CD14-positive monocyte (primary cell): ENCODE measurements at regions not wholly inside any gene's neighbourhood (a gene's known extent, or its start where the extent isn't known, plus 50 kb on each side); places are given as distances from the start of the nearest gene placed in this dataset.

Experiments
- DNase-seq, 3 donors: peaks; one replicate each; pipeline ENCODE4 v3.0.0-alpha.2; 2011 to 2022
- H2AFZ ChIP-seq: 2 replicates; pipeline ENCODE4 v1.6.0; 2012; ENCODE audit warnings: mild to moderate bottlenecking, low read depth, low read length, inconsistent platforms; ENCODE audit not compliant: insufficient read depth, poor library complexity, severe bottlenecking
- H3K27ac ChIP-seq, 2 donors: 1 replicate in 1 of 2; 2 replicates in 1 of 2; pipeline ENCODE4 v1.5.1; 2012 to 2013; ENCODE audit warnings: low read length in 2 of 2, control low read depth in 1 of 2, inconsistent platforms in 1 of 2, low read depth in 1 of 2, mild to moderate bottlenecking in 1 of 2
- H3K27me3 ChIP-seq, 2 donors: one replicate each; pipeline versions ENCODE4 v1.6.0 to v1.6.1; 2011 to 2013; ENCODE audit warnings: low read length in 2 of 2; ENCODE audit not compliant: control insufficient read depth in 2 of 2, insufficient read depth in 2 of 2
- H3K36me3 ChIP-seq, 2 donors: replicated peaks in 1 of 2; 1 replicate in 1 of 2; 2 replicates in 1 of 2; pipeline versions ENCODE4 v1.5.1 to v1.6.1; 2012 to 2013; ENCODE audit warnings: low read length in 2 of 2, control low read depth in 1 of 2, inconsistent platforms in 1 of 2, mild to moderate bottlenecking in 1 of 2; ENCODE audit not compliant: insufficient read depth in 2 of 2, control insufficient read depth in 1 of 2
- H3K4me1 ChIP-seq, 2 donors: 1 replicate in 1 of 2; 2 replicates in 1 of 2; pipeline versions ENCODE4 v1.5.1 to v1.6.1; 2012 to 2013; ENCODE audit warnings: low read length in 2 of 2, control low read depth in 1 of 2, inconsistent platforms in 1 of 2, mild to moderate bottlenecking in 1 of 2, moderate library complexity in 1 of 2; ENCODE audit not compliant: insufficient read depth in 2 of 2, control insufficient read depth in 1 of 2
- H3K4me2 ChIP-seq: replicated peaks from 2 replicates; pipeline ENCODE3; 2012; ENCODE audit warnings: low read length, moderate library complexity, mild to moderate bottlenecking; ENCODE audit not compliant: poor library complexity, severe bottlenecking; ENCODE audit errors: extremely low read depth
- H3K4me3 ChIP-seq, 3 experiments: fragments of 200-600 bp in 1 of 3; sonication (generic) in 1 of 3; replicated peaks in 1 of 3; 1 replicate in 2 of 3; 2 replicates in 1 of 3; pipeline ENCODE4 v1.5.1; 2011 to 2013; ENCODE audit warnings: low read length in 3 of 3, mild to moderate bottlenecking in 3 of 3, control low read depth in 2 of 3, low read depth in 2 of 3, inconsistent platforms in 1 of 3, moderate library complexity in 1 of 3
- H3K79me2 ChIP-seq: 2 replicates; pipeline ENCODE4 v1.6.0; 2012; ENCODE audit warnings: mild to moderate bottlenecking, control low read depth, inconsistent platforms, low read length, moderate library complexity; ENCODE audit not compliant: insufficient read depth
- H3K9ac ChIP-seq: 2 replicates; pipeline ENCODE4 v1.6.0; 2017; ENCODE audit warnings: low read length, mild to moderate bottlenecking; ENCODE audit not compliant: insufficient read depth, poor library complexity, severe bottlenecking
- H3K9me3 ChIP-seq, 2 donors: replicated peaks in 1 of 2; 1 replicate in 1 of 2; 2 replicates in 1 of 2; pipeline versions ENCODE4 v1.5.1 to v1.6.1; 2012 to 2013; ENCODE audit warnings: low read length in 2 of 2, control low read depth in 1 of 2; ENCODE audit not compliant: control insufficient read depth in 1 of 2, insufficient read depth in 1 of 2
- H4K20me1 ChIP-seq: 2 replicates; pipeline ENCODE4 v1.6.0; 2012; ENCODE audit warnings: mild to moderate bottlenecking, low read length, control low read depth, moderate library complexity; ENCODE audit not compliant: insufficient read depth
- H3K27ac Mint-ChIP-seq, 7 donors: one replicate each; pipeline ENCODE4 v1.8.0; 2020; ENCODE audit warnings: mild to moderate bottlenecking in 7 of 7, mixed read lengths in 7 of 7, moderate library complexity in 6 of 7, inconsistent platforms in 2 of 7
- H3K27me3 Mint-ChIP-seq, 3 donors: one replicate each; pipeline ENCODE4 v1.8.0; 2021 to 2022; ENCODE audit warnings: low read depth in 3 of 3, mild to moderate bottlenecking in 3 of 3, mixed read lengths in 3 of 3, moderate library complexity in 3 of 3, inconsistent platforms in 1 of 3
- H3K36me3 Mint-ChIP-seq, 2 donors: one replicate each; pipeline ENCODE4 v1.8.0; 2020; ENCODE audit warnings: mixed read lengths in 2 of 2, inconsistent platforms in 1 of 2, mild to moderate bottlenecking in 1 of 2
- H3K4me1 Mint-ChIP-seq: one replicate; pipeline ENCODE4 v1.8.0; 2020; ENCODE audit warnings: mild to moderate bottlenecking, mixed read lengths
- H3K4me3 Mint-ChIP-seq, 2 donors: one replicate each; pipeline ENCODE4 v1.8.0; 2020; ENCODE audit warnings: mild to moderate bottlenecking in 2 of 2, mixed read lengths in 2 of 2, moderate library complexity in 1 of 2
- H3K9me3 Mint-ChIP-seq, 7 donors: one replicate each; pipeline ENCODE4 v1.8.0; 2020 to 2022; ENCODE audit warnings: mixed read lengths in 7 of 7, mild to moderate bottlenecking in 6 of 7, moderate library complexity in 6 of 7, inconsistent platforms in 2 of 7
- CTCF ChIP-seq: fragments of 200-600 bp; IDR thresholded peaks from one replicate; pipeline ENCODE4 v1.8.0; 2022; ENCODE audit warnings: antibody characterized with exemption, mild to moderate bottlenecking
- WGBS: methylation state at CpG from one replicate; pipeline ENCODE4 v1.1.5; 2013; ENCODE audit warnings: missing lambda C conversion rate; ENCODE audit not compliant: insufficient coverage; 5-methylcytosine and 5-hydroxymethylcytosine counted together
- intact Hi-C, 2 donors: fragments of 100-400 bp; cut with micrococcal nuclease; formaldehyde crosslinking; loops; one replicate each; pipeline versions ENCODE4 v1.15.0 to v1.15.1; 2023

GRCh38 chr2:150309311-150310080 lies 178.0 kb downstream of the RND3 start:
- WGBS: 80% methylated on average over 1 of the region's 3 CpGs
- Histone ChIP-seq H3K36me3 (no peaks in the 10 kb centered on the region), H3K27me3 (no peaks in the 10 kb centered on the region), H3K27ac (no peak overlapping the region), H3K4me3 (no peak overlapping the region), H4K20me1 (no peaks in the 10 kb centered on the region), H3K4me1 (no peaks in the 10 kb centered on the region), H3K9me3 (peaks cover 38% of the 10 kb centered on the region in 2 donors), H3K79me2 (no peaks in the 10 kb centered on the region), H3K4me2 (no peak overlapping the region), H2AFZ (no peak overlapping the region), H3K9ac (no peak overlapping the region)
- no peak for TF ChIP-seq CTCF
- H3K27ac Mint-ChIP-seq: no peak overlapping the region
- H3K4me3 Mint-ChIP-seq: no peak overlapping the region
- H3K4me1 Mint-ChIP-seq: no peaks in the 10 kb centered on the region
- DNase-seq: no peak
- peaks cover 0 to 1% (median 0%) of the 10 kb centered on the region in 3 donors for H3K27me3 Mint-ChIP-seq
- peaks cover 12 to 22% (median 17%) of the 10 kb centered on the region in 7 donors for H3K9me3 Mint-ChIP-seq
- intact Hi-C loops: no loop called here
- H3K36me3 Mint-ChIP-seq: no peaks in the 10 kb centered on the region

GRCh38 chr2:150307258-150307657 lies 180.2 kb downstream of the RND3 start:
- Mint-ChIP-seq H3K36me3 (no peaks in the 10 kb centered on the region), H3K27ac (no peak overlapping the region), H3K27me3 (no peaks in the 10 kb centered on the region), H3K9me3 (peaks cover 14 to 25% (median 18%) of the 10 kb centered on the region in 7 donors), H3K4me1 (no peaks in the 10 kb centered on the region), H3K4me3 (no peak overlapping the region)
- no CpG with 5 or more reads among the region's 1 CpG for WGBS
- Histone ChIP-seq H3K79me2 (no peaks in the 10 kb centered on the region), H3K27ac (no peak overlapping the region), H3K27me3 (no peaks in the 10 kb centered on the region), H4K20me1 (no peaks in the 10 kb centered on the region), H3K36me3 (no peaks in the 10 kb centered on the region), H3K9me3 (peaks cover 43 to 47% of the 10 kb centered on the region in 2 donors), H3K4me2 (no peak overlapping the region), H3K9ac (no peak overlapping the region), H2AFZ (no peak overlapping the region), H3K4me1 (no peaks in the 10 kb centered on the region), H3K4me3 (no peak overlapping the region)
- intact Hi-C loops: no loop called here
- no peak for TF ChIP-seq CTCF
- no peak for DNase-seq
